Coronary artery (tissue), 2 donors: ENCODE measurements at regions not wholly inside any gene's neighbourhood (a gene's known extent, or its start where the extent isn't known, plus 50 kb on each side); places are given as distances from the start of the nearest gene placed in this dataset.

ENCODE experiments used
- DNase-seq: peaks from one replicate; pipeline ENCODE4 v3.0.0-alpha.2; 2017; ENCODE audit warnings: low spot score
- H3K27ac ChIP-seq, 2 donors: fragments of 200-600 bp; sonication (generic); one replicate each; pipeline ENCODE4 v1.5.1; 2016 to 2019
- H3K4me3 ChIP-seq: fragments of 200-600 bp; sonication (generic); 2 replicates; pipeline ENCODE4 v1.5.1; 2016; ENCODE audit warnings: mild to moderate bottlenecking, moderate library complexity
- TF ChIP-seq, protein P1 (sequence below): fragments of 200-600 bp; sonication (generic); IDR thresholded peaks from one replicate; pipeline ENCODE4 v1.5.1; 2019; ENCODE audit warnings: antibody characterized with exemption

DNA sequence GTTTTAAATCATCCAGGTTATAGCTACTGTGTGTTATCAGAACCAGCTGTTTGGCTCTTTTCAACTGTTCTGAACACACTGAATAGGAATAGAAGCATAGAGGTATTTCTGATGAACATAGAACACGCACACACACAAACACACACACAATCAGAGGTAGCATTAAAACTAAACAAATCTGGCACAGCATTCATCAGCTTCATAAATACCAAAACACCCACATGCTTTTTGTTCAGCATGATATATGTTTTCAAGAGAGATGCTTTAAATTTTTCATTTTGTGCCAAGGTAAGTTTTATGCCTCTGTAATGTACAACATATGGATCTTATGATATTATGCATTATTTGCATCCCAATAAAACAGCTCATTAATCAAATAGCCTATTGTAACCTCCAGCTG, 208.6 kb downstream of the GALC start:
- TF ChIP-seq, protein P1, sequence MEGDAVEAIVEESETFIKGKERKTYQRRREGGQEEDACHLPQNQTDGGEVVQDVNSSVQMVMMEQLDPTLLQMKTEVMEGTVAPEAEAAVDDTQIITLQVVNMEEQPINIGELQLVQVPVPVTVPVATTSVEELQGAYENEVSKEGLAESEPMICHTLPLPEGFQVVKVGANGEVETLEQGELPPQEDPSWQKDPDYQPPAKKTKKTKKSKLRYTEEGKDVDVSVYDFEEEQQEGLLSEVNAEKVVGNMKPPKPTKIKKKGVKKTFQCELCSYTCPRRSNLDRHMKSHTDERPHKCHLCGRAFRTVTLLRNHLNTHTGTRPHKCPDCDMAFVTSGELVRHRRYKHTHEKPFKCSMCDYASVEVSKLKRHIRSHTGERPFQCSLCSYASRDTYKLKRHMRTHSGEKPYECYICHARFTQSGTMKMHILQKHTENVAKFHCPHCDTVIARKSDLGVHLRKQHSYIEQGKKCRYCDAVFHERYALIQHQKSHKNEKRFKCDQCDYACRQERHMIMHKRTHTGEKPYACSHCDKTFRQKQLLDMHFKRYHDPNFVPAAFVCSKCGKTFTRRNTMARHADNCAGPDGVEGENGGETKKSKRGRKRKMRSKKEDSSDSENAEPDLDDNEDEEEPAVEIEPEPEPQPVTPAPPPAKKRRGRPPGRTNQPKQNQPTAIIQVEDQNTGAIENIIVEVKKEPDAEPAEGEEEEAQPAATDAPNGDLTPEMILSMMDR, result no peak
- no peak overlapping the region for H3K4me3 ChIP-seq
- no peak overlapping the region for H3K27ac ChIP-seq
- no peak for DNase-seq

DNA sequence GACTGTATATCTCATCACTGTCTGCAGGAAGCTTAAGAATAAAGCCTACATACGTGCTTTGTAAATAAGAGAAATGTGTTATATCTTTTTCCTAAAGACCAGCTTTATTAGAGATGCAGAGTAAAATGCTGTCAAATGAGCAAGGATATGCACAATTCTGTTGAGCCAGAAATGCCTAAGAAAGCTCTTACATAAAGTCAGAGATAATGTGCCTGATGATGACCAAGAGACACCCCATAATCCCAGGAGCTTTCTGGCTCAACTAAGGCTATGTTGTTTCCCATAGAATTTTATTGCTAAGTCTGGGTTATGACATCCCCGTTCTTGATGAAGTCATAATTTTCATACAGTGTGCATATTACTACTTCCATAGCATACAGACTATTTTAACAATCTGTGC, 209.9 kb downstream of the GALC start:
- DNase-seq, result no peak
- Histone ChIP-seq H3K27ac (no peak overlapping the region), H3K4me3 (no peak overlapping the region)
- TF ChIP-seq, protein P1, result no peak

DNA sequence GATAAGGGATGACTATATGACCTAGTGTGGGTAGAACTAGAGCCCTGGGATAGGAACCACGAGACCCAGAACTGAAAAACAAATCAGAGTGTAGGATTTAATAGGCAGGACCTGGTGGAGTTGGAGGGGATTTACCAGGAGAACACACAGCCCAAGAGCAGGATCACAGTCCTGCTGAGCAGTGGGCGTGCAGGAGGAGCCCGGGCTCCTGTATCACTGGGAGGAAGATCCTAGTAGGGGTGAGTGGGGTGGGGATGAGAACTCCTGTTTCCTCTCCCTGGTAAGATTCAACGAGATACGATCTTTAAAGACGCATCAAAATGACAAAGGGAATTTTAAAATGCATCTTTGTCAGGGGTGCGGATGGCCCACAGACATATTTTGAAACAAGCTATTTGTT, 220.1 kb downstream of the GALC start:
- Histone ChIP-seq H3K27ac (no peak overlapping the region), H3K4me3 (no peak overlapping the region)
- TF ChIP-seq, protein P1, result no peak
- no peak for DNase-seq

GRCh38 chr14:87767567-87767901, 225.4 kb downstream of the GALC start:
- no peak overlapping the region for H3K27ac ChIP-seq
- TF ChIP-seq, protein P1, result no peak
- DNase-seq, result no peak
- H3K4me3 ChIP-seq, result no peak overlapping the region

DNA sequence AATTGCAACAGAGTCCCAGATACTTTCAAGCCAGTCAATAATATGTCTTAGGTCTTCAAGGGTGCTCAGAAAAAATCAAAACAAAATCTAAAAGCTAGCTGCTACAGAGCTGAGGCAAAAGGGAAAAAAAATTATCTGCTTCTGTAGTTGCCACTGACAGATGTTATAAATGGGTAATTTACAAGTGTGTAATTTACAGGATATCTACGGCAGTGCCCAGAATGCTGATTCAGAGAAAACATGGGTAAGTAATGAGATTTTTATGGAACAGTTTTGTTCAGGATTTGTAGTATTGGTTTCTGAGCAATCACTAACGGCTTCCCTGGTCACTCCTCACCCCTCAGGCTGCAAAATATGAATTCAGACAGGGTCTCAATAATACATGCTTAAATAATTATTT, 234.1 kb downstream of the GALC start:
- H3K4me3 ChIP-seq, result no peak overlapping the region
- no peak for DNase-seq
- TF ChIP-seq, protein P1, result no peak
- H3K27ac ChIP-seq, result no peak overlapping the region

GRCh38 chr14:87756661-87757060, 236.3 kb downstream of the GALC start:
- no peak overlapping the region for H3K27ac ChIP-seq
- no peak overlapping the region for H3K4me3 ChIP-seq
- no peak for DNase-seq
- TF ChIP-seq, protein P1, result no peak

DNA sequence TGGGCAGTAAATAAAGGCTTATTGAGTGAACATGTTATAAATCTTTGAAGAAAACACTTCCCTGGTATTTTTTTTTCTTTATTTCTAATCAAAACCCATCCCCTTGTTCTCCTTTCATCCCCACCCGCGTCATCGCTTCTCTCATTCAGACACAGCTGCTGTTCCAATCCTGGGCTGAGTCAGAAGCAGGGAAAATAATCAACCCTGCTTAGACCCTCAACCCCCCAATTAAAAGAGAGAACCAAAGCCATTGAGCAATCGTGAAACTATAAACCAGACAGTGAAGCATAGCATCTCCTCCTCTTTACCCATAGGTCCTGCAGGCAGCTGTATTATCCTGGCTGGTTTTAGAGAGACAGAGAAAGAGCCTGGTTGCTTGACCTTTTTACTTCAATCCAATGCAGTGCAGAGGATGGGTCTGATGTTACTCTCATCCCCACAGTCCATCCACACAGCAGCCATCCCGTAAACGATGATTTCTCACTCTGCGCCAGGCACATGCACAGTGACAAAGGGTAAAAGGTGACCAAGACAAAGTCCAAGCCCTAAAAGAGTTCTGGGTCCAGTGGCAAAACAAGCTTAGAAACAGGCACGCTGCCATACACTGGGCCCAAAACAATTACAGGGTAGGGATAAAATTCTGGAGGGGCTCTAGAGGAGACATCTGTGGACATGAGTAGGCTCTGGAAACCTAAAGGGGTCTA, 238.3 kb downstream of the GALC start:
- Histone ChIP-seq H3K27ac (no peak overlapping the region), H3K4me3 (no peak overlapping the region)
- TF ChIP-seq, protein P1, result no peak
- DNase-seq, result no peak
